GM23338 (cell line): ENCODE measurements at regions not wholly inside any gene's neighbourhood (a gene's known extent, or its start where the extent isn't known, plus 50 kb on each side); places are given as distances from the start of the nearest gene placed in this dataset.

Experiments used
- ATAC-seq: fragments of 200-7000 bp; cut with Tn5 transposase; 3 replicates; pipeline ENCODE4 v1.9.1; 2020
- DNase-seq: peaks from one replicate; pipeline ENCODE4 v3.0.0-alpha.2; 2015; ENCODE audit warnings: low spot score
- H2AFZ ChIP-seq: fragments of 200-600 bp; sonication (generic); 2 replicates; pipeline ENCODE4 v1.8.0; 2016; ENCODE audit warnings: antibody characterized with exemption, mild to moderate bottlenecking, moderate library complexity
- H3F3A ChIP-seq: fragments of 200-600 bp; sonication (generic); replicated peaks from 2 replicates; pipeline ENCODE4 v1.8.0; 2017; ENCODE audit warnings: antibody characterized with exemption, mixed run types, low read depth
- H3K27ac ChIP-seq: fragments of 200-600 bp; sonication (generic); 2 replicates; pipeline ENCODE4 v1.6.1; 2016; ENCODE audit warnings: low read depth
- H3K27me3 ChIP-seq: fragments of 200-600 bp; sonication (generic); 2 replicates; pipeline ENCODE4 v1.8.0; 2016; ENCODE audit warnings: mild to moderate bottlenecking, mixed run types, moderate library complexity; ENCODE audit not compliant: insufficient read depth
- H3K36me3 ChIP-seq: fragments of 200-600 bp; sonication (generic); 2 replicates; pipeline ENCODE4 v1.8.0; 2016; ENCODE audit warnings: mild to moderate bottlenecking; ENCODE audit not compliant: insufficient read depth
- H3K4me1 ChIP-seq: fragments of 200-600 bp; sonication (generic); 2 replicates; pipeline ENCODE4 v1.8.0; 2016; ENCODE audit warnings: mild to moderate bottlenecking, moderate library complexity; ENCODE audit not compliant: insufficient read depth
- H3K4me2 ChIP-seq: fragments of 200-600 bp; sonication (generic); 2 replicates; pipeline ENCODE4 v1.7.1; 2017; ENCODE audit warnings: mixed run types
- H3K4me3 ChIP-seq: fragments of 200-600 bp; sonication (generic); 2 replicates; pipeline ENCODE4 v1.6.1; 2016; ENCODE audit warnings: mixed run types
- H3K79me2 ChIP-seq: fragments of 200-600 bp; sonication (generic); replicated peaks from 2 replicates; pipeline ENCODE4 v1.8.0; 2017; ENCODE audit warnings: mild to moderate bottlenecking; ENCODE audit not compliant: insufficient read depth
- H3K9me2 ChIP-seq: fragments of 200-600 bp; sonication (generic); 2 replicates; pipeline ENCODE4 v1.8.0; 2017; ENCODE audit not compliant: insufficient read depth
- H4K20me1 ChIP-seq: fragments of 200-600 bp; sonication (generic); replicated peaks from 2 replicates; pipeline ENCODE4 v1.8.0; 2017; ENCODE audit warnings: mild to moderate bottlenecking; ENCODE audit not compliant: insufficient read depth
- H3K27ac Mint-ChIP-seq: 2 replicates; pipeline ENCODE4 v1.8.0; 2020; ENCODE audit warnings: inconsistent platforms, mild to moderate bottlenecking, moderate library complexity, mixed read lengths
- H3K27me3 Mint-ChIP-seq: 3 replicates; pipeline ENCODE4 v1.8.0; 2022; ENCODE audit warnings: low read depth, mild to moderate bottlenecking, moderate library complexity, mixed read lengths, inconsistent platforms; ENCODE audit not compliant: insufficient read depth, poor library complexity
- H3K36me3 Mint-ChIP-seq: 3 replicates; pipeline ENCODE4 v1.8.0; 2021; ENCODE audit warnings: low read depth, mild to moderate bottlenecking, inconsistent platforms, moderate library complexity, mixed read lengths
- H3K4me1 Mint-ChIP-seq: 3 replicates; pipeline ENCODE4 v1.8.0; 2020; ENCODE audit warnings: mild to moderate bottlenecking, inconsistent platforms, mixed read lengths
- H3K4me3 Mint-ChIP-seq: 3 replicates; pipeline ENCODE4 v1.8.0; 2021; ENCODE audit warnings: moderate library complexity, mild to moderate bottlenecking, inconsistent platforms, mixed read lengths
- H3K9me3 Mint-ChIP-seq: 3 replicates; pipeline ENCODE4 v1.8.0; 2020; ENCODE audit warnings: moderate library complexity, mild to moderate bottlenecking, inconsistent platforms, mixed read lengths
- CREB1 ChIP-seq: fragments of 250-450 bp; sonication (Bioruptor Pico); IDR thresholded peaks from 2 replicates; pipeline ENCODE4 v1.5.0; 2020; ENCODE audit warnings: low read depth, mild to moderate bottlenecking, moderate library complexity
- CTCF ChIP-seq, 2 experiments: fragments of 200-600 bp in 1 of 2; sonication (generic) in 1 of 2; conservative IDR thresholded peaks; 2 replicates each; pipeline versions ENCODE4 v1.5.1 to v1.6.1; 2016 to 2017; ENCODE audit warnings: antibody characterized with exemption in 2 of 2, low read depth in 2 of 2, mild to moderate bottlenecking in 2 of 2, moderate library complexity in 1 of 2
- EZH2 ChIP-seq: fragments of 200-600 bp; sonication (generic); IDR thresholded peaks from one replicate; pipeline ENCODE4 v1.8.0; 2017; ENCODE audit warnings: antibody characterized with exemption, mild to moderate bottlenecking, low read depth; ENCODE audit not compliant: unreplicated experiment
- EZH2phosphoT487 ChIP-seq: fragments of 200-600 bp; sonication (generic); IDR thresholded peaks from one replicate; pipeline ENCODE4 v1.8.1; 2018; ENCODE audit warnings: antibody characterized with exemption; ENCODE audit not compliant: unreplicated experiment
- JUNB ChIP-seq: IDR thresholded peaks from one replicate; pipeline ENCODE4 v1.6.1; 2016; ENCODE audit warnings: antibody characterized with exemption; ENCODE audit not compliant: unreplicated experiment
- NANOG ChIP-seq: IDR thresholded peaks from 2 replicates; pipeline ENCODE4 v1.6.1; 2016; ENCODE audit warnings: antibody characterized with exemption, borderline replicate concordance
- POLR2AphosphoS5 ChIP-seq: IDR thresholded peaks from 2 replicates; pipeline ENCODE4 v1.6.1; 2016; ENCODE audit warnings: antibody characterized with exemption, low read depth
- REST ChIP-seq: IDR thresholded peaks from one replicate; pipeline ENCODE4 v1.6.1; 2018; ENCODE audit warnings: antibody characterized with exemption; ENCODE audit not compliant: unreplicated experiment
- STAT1 ChIP-seq: IDR thresholded peaks from one replicate; pipeline ENCODE4 v1.6.1; 2016; ENCODE audit warnings: antibody characterized with exemption; ENCODE audit not compliant: unreplicated experiment
- ZNF114 ChIP-seq: fragments of 250-450 bp; sonication (Bioruptor Pico); IDR thresholded peaks from 2 replicates; pipeline ENCODE4 v1.5.0; 2020; ENCODE audit warnings: mild to moderate bottlenecking, moderate library complexity
- ZNF331 ChIP-seq: fragments of 250-450 bp; sonication (Bioruptor Pico); IDR thresholded peaks from 2 replicates; pipeline ENCODE4 v1.5.0; 2020; ENCODE audit warnings: low read depth, mild to moderate bottlenecking, moderate library complexity
- ZNF462 ChIP-seq: fragments of 250-450 bp; sonication (Bioruptor Pico); IDR thresholded peaks from 2 replicates; pipeline ENCODE4 v1.5.0; 2020; ENCODE audit warnings: mild to moderate bottlenecking, moderate library complexity

GRCh38 chr2:118766871-118767270 is 80.6 kb downstream of the EN1 start:
- H3K4me1 ChIP-seq, result peaks cover 8% of the 10 kb centered on the region
- no peak overlapping the region for H3K4me3 Mint-ChIP-seq
- H3K27ac ChIP-seq, result no peak overlapping the region
- peaks cover 23% of the 10 kb centered on the region for H3K27me3 Mint-ChIP-seq
- H3K4me2 ChIP-seq, result no peak overlapping the region
- DNase-seq (no peak), ATAC-seq (no peak)
- H4K20me1 ChIP-seq, result no peaks in the 10 kb centered on the region
- H3K36me3 Mint-ChIP-seq, result no peaks in the 10 kb centered on the region
- no peak overlapping the region for H2AFZ ChIP-seq
- H3K27me3 ChIP-seq, result peaks cover 29% of the 10 kb centered on the region; the same call in 1 of the 2 replicates
- no peaks in the 10 kb centered on the region for H3K36me3 ChIP-seq
- no peak overlapping the region for H3K27ac Mint-ChIP-seq
- H3K4me1 Mint-ChIP-seq, result peaks cover 28% of the 10 kb centered on the region
- H3K4me3 ChIP-seq, result no peak overlapping the region
- H3K9me3 Mint-ChIP-seq, result no peaks in the 10 kb centered on the region
- no peak for TF ChIP-seq JUNB
- no peak for TF ChIP-seq REST
- TF ChIP-seq NANOG, result no peak
- no peak for TF ChIP-seq ZNF462 (CRISPR knock-in tag)
- TF ChIP-seq STAT1, result no peak
- TF ChIP-seq EZH2phosphoT487, result no peak
- no peak for TF ChIP-seq CTCF (conservative IDR thresholded peaks at IDR 0.05; ENCODE audit: low read depth in 2 of 2)
- no peak for TF ChIP-seq POLR2AphosphoS5
- no peak for TF ChIP-seq EZH2
- no peak for TF ChIP-seq ZNF331 (CRISPR knock-in tag)
- no peak for TF ChIP-seq ZNF114 (CRISPR knock-in tag)
- no peak for TF ChIP-seq CREB1 (CRISPR knock-in tag)
- H3K79me2 ChIP-seq, result no peaks in the 10 kb centered on the region
- no peaks in the 10 kb centered on the region for H3F3A ChIP-seq
- H3K9me2 ChIP-seq, result peaks cover 4% of the 10 kb centered on the region; the same call in 1 of the 2 replicates
